ENCODE measurements at regions not wholly inside any gene's neighbourhood (a gene's known extent, or its start where the extent isn't known, plus 50 kb on each side); places are given as distances from the start of the nearest gene placed in this dataset.
A peak's percentile ranks its signal among the peaks of the same experiment; 100 is the strongest.
"Not testable (repeated sequence)": the region's sequence is repeated elsewhere in the genome, so short reads cannot be mapped to it uniquely, and the experiment has no call there.

- not testable (repeated sequence) for H3K27ac ChIP-seq (ENCODE audit: insufficient read depth, low read length, poor library complexity, severe bottlenecking); H3K36me3 ChIP-seq (ENCODE audit: control insufficient read depth, insufficient read depth, low read length); H3K36me3 Mint-ChIP-seq; H3K27ac Mint-ChIP-seq; H3K9me3 ChIP-seq (ENCODE audit: control insufficient read depth in 2 of 2, low read length in 2 of 2); ATAC-seq (ENCODE audit: low read depth in 2 of 2); H3K9me3 Mint-ChIP-seq; H3K4me1 ChIP-seq (ENCODE audit: control insufficient read depth, insufficient read depth, low read length, poor library complexity, severe bottlenecking); H3K4me3 Mint-ChIP-seq; H3K27me3 ChIP-seq (ENCODE audit: control insufficient read depth, insufficient read depth, low read length); H3K4me3 ChIP-seq (ENCODE audit: low read depth, low read length); H3K4me1 Mint-ChIP-seq; H3K27me3 Mint-ChIP-seq
- DNase-seq: peak; percentile 10 to 45 (median 16)
Measured at GRCh38 chr9:41272879-41273548, 83.9 kb upstream of the ZNG1F start.

DNA sequence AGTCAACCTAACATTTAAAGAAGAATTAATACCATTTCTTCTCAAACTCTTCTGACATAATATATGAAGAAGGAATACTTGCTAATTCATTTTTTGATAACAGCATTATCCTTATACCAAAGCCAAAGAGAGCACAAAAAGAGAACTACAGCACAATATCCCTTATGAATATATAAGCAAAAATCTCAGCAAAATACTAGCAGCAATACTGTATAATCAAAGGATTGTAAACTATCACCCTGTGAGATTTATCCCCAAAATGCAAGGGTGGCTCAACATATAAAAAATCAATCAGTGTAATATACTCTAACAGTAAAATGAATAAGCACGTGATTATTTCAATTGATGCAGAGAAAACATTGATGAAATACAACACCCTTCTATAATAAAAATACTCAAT lies 81.9 kb upstream of the ZNG1F start:
- not testable (repeated sequence) for H3K36me3 Mint-ChIP-seq; H3K4me3 ChIP-seq (ENCODE audit: low read depth, low read length); H3K36me3 ChIP-seq (ENCODE audit: control insufficient read depth, insufficient read depth, low read length); ATAC-seq (ENCODE audit: low read depth in 2 of 2); H3K27ac ChIP-seq (ENCODE audit: insufficient read depth, low read length, poor library complexity, severe bottlenecking); H3K4me1 ChIP-seq (ENCODE audit: control insufficient read depth, insufficient read depth, low read length, poor library complexity, severe bottlenecking); H3K27me3 Mint-ChIP-seq; H3K4me3 Mint-ChIP-seq; H3K27me3 ChIP-seq (ENCODE audit: control insufficient read depth, insufficient read depth, low read length); H3K27ac Mint-ChIP-seq; DNase-seq; H3K4me1 Mint-ChIP-seq; H3K9me3 ChIP-seq (ENCODE audit: control insufficient read depth in 2 of 2, low read length in 2 of 2); H3K9me3 Mint-ChIP-seq

- H3K27ac Mint-ChIP-seq; H3K9me3 ChIP-seq (ENCODE audit: control insufficient read depth in 2 of 2, low read length in 2 of 2); H3K27me3 ChIP-seq (ENCODE audit: control insufficient read depth, insufficient read depth, low read length); H3K27me3 Mint-ChIP-seq; DNase-seq; H3K4me3 ChIP-seq (ENCODE audit: low read depth, low read length); H3K9me3 Mint-ChIP-seq; H3K4me1 ChIP-seq (ENCODE audit: control insufficient read depth, insufficient read depth, low read length, poor library complexity, severe bottlenecking); ATAC-seq (ENCODE audit: low read depth in 2 of 2); H3K4me3 Mint-ChIP-seq; H3K27ac ChIP-seq (ENCODE audit: insufficient read depth, low read length, poor library complexity, severe bottlenecking); H3K36me3 ChIP-seq (ENCODE audit: control insufficient read depth, insufficient read depth, low read length); H3K36me3 Mint-ChIP-seq; H3K4me1 Mint-ChIP-seq: not testable (repeated sequence)
Measured at GRCh38 chr9:41269471-41269870, 80.4 kb upstream of the ZNG1F start.

DNA sequence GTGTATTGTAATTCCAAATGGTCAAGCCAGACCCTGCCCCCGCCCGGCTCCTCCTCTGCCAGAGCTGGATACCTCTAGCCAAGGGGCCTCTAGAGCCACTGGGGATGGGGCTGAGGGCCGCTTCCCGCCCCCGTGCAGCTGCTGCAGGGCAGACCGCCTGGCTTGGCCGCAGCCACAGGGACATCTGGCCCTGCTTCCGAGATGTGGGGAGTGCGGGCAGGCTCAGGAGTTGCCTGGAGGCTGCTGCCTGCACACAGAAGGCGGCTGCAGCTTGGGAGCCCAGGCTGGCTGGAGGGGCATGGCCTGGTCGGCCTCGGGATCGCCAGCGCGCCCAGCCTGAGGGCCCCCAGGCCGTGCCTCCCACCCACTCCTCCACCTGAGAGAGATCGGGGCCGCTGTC lies 79.9 kb upstream of the ZNG1F start:
- not testable (repeated sequence) for H3K4me1 Mint-ChIP-seq; H3K9me3 ChIP-seq (ENCODE audit: control insufficient read depth in 2 of 2, low read length in 2 of 2); H3K36me3 Mint-ChIP-seq; H3K27ac Mint-ChIP-seq; H3K4me1 ChIP-seq (ENCODE audit: control insufficient read depth, insufficient read depth, low read length, poor library complexity, severe bottlenecking); H3K9me3 Mint-ChIP-seq; H3K36me3 ChIP-seq (ENCODE audit: control insufficient read depth, insufficient read depth, low read length); H3K27me3 Mint-ChIP-seq; DNase-seq; H3K27ac ChIP-seq (ENCODE audit: insufficient read depth, low read length, poor library complexity, severe bottlenecking); H3K27me3 ChIP-seq (ENCODE audit: control insufficient read depth, insufficient read depth, low read length); H3K4me3 Mint-ChIP-seq; ATAC-seq (ENCODE audit: low read depth in 2 of 2); H3K4me3 ChIP-seq (ENCODE audit: low read depth, low read length)

- not testable (repeated sequence) for ATAC-seq (ENCODE audit: low read depth in 2 of 2); H3K27ac Mint-ChIP-seq; H3K27me3 ChIP-seq (ENCODE audit: control insufficient read depth, insufficient read depth, low read length); H3K4me3 ChIP-seq (ENCODE audit: low read depth, low read length); H3K9me3 Mint-ChIP-seq; H3K4me3 Mint-ChIP-seq; H3K9me3 ChIP-seq (ENCODE audit: control insufficient read depth in 2 of 2, low read length in 2 of 2); H3K4me1 Mint-ChIP-seq; DNase-seq; H3K27ac ChIP-seq (ENCODE audit: insufficient read depth, low read length, poor library complexity, severe bottlenecking); H3K36me3 ChIP-seq (ENCODE audit: control insufficient read depth, insufficient read depth, low read length); H3K27me3 Mint-ChIP-seq; H3K4me1 ChIP-seq (ENCODE audit: control insufficient read depth, insufficient read depth, low read length, poor library complexity, severe bottlenecking); H3K36me3 Mint-ChIP-seq
Measured at GRCh38 chr9:41266602-41267001, 77.5 kb upstream of the ZNG1F start.

DNA sequence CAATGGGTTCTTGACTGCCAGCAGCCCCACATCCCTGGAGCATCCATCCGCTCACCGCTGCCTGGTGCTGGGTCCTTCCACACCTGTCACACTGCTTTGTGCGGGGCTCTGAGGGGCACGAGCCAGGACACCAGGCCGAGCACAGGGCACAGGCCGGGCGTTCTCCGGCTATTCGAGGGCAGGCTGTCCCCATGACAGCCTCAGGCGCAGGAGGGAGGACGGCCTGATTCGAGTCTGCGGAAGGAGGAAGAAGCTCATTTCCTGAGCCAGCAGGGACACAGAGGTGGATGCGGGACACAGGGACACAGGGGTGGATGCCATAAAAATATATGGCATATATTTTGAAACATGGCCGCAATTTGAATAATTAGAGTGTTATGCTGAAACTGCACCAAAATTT lies 76.9 kb upstream of the ZNG1F start:
- H3K4me3 ChIP-seq (ENCODE audit: low read depth, low read length); H3K27ac Mint-ChIP-seq; H3K27ac ChIP-seq (ENCODE audit: insufficient read depth, low read length, poor library complexity, severe bottlenecking); H3K27me3 Mint-ChIP-seq; H3K4me1 Mint-ChIP-seq; H3K9me3 Mint-ChIP-seq; H3K27me3 ChIP-seq (ENCODE audit: control insufficient read depth, insufficient read depth, low read length); H3K36me3 ChIP-seq (ENCODE audit: control insufficient read depth, insufficient read depth, low read length); DNase-seq; ATAC-seq (ENCODE audit: low read depth in 2 of 2); H3K36me3 Mint-ChIP-seq; H3K4me1 ChIP-seq (ENCODE audit: control insufficient read depth, insufficient read depth, low read length, poor library complexity, severe bottlenecking); H3K4me3 Mint-ChIP-seq; H3K9me3 ChIP-seq (ENCODE audit: control insufficient read depth in 2 of 2, low read length in 2 of 2): not testable (repeated sequence)

DNA sequence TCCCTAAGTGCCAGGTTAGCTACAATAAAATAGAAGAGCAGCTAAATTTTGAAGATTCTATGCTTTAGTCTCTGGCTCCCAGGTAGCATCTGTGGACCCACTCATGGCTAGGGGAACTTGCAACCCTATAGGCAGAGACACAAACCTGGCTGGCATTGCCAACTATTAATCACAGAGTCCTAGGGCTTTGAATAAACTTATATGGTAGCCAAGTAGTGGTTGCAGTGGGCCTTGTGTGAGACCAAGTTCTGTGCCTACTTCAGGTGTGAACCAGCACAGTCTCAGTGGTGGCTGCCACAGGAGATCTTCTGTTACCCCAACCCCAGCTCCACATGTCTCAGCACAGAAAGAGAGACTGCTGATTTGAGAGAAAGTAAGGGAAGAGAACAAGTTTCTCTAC lies 62.9 kb upstream of the ZNG1F start:
- ATAC-seq (ENCODE audit: low read depth in 2 of 2); H3K36me3 Mint-ChIP-seq; H3K36me3 ChIP-seq (ENCODE audit: control insufficient read depth, insufficient read depth, low read length); H3K4me1 Mint-ChIP-seq; H3K27me3 ChIP-seq (ENCODE audit: control insufficient read depth, insufficient read depth, low read length); DNase-seq; H3K4me3 ChIP-seq (ENCODE audit: low read depth, low read length); H3K9me3 ChIP-seq (ENCODE audit: control insufficient read depth in 2 of 2, low read length in 2 of 2); H3K27ac ChIP-seq (ENCODE audit: insufficient read depth, low read length, poor library complexity, severe bottlenecking); H3K4me3 Mint-ChIP-seq; H3K27me3 Mint-ChIP-seq; H3K27ac Mint-ChIP-seq; H3K4me1 ChIP-seq (ENCODE audit: control insufficient read depth, insufficient read depth, low read length, poor library complexity, severe bottlenecking): not testable (repeated sequence)
- peaks cover 0 to 26% (median 9%) of the 10 kb centered on the region in 7 donors for H3K9me3 Mint-ChIP-seq

DNA sequence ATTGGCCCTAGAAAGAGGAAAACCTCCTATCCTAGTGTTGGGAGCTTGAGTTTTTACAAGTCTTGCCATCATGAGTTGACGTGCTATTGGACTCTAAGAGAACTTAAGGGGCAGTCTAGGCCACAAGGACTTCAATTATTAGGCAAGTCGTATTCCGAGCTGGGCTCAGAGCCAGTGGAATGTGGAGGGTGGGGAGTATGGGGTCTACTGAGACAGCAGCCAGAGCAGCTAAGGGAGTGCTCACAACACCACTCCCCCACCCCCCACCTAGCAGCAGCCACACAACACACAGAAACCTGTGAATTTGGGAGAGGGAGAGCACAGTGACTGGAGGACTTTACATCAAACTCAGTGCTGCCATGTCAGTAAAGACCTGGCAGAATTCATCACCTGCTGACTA lies 62.0 kb upstream of the ZNG1F start:
- H3K4me3 ChIP-seq (ENCODE audit: low read depth, low read length); H3K27me3 Mint-ChIP-seq; H3K9me3 ChIP-seq (ENCODE audit: control insufficient read depth in 2 of 2, low read length in 2 of 2); H3K36me3 Mint-ChIP-seq; ATAC-seq (ENCODE audit: low read depth in 2 of 2); DNase-seq; H3K4me3 Mint-ChIP-seq; H3K4me1 ChIP-seq (ENCODE audit: control insufficient read depth, insufficient read depth, low read length, poor library complexity, severe bottlenecking); H3K36me3 ChIP-seq (ENCODE audit: control insufficient read depth, insufficient read depth, low read length); H3K27me3 ChIP-seq (ENCODE audit: control insufficient read depth, insufficient read depth, low read length); H3K27ac ChIP-seq (ENCODE audit: insufficient read depth, low read length, poor library complexity, severe bottlenecking); H3K27ac Mint-ChIP-seq; H3K4me1 Mint-ChIP-seq: not testable (repeated sequence)
- H3K9me3 Mint-ChIP-seq: peaks cover 0 to 28% (median 13%) of the 10 kb centered on the region in 7 donors

All from CD4-positive, CD25-positive, alpha-beta regulatory T cell (primary cell).